ENCODE measurements at regions not wholly inside any gene's neighbourhood (a gene's known extent, or its start where the extent isn't known, plus 50 kb on each side); places are given as distances from the start of the nearest gene placed in this dataset.

- intact Hi-C loops (cut with micrococcal nuclease) = no loop called here
- Mint-ChIP-seq H3K36me3 (ENCODE audit: low read depth) (no peaks in the 10 kb centered on the region), H3K27ac (no peak overlapping the region), H3K4me1 (no peaks in the 10 kb centered on the region), H3K4me3 (no peak overlapping the region), H3K27me3 (peaks cover 16% of the 10 kb centered on the region), H3K9me3 (no peaks in the 10 kb centered on the region)
- no peak for DNase-seq
Measured at GRCh38 chr3:124510290-124510689, 220.0 kb upstream of the UMPS start.

GRCh38 chr3:124512881-124513609 lies 217.2 kb upstream of the UMPS start:
- Mint-ChIP-seq H3K27ac (no peak overlapping the region), H3K36me3 (ENCODE audit: low read depth) (no peaks in the 10 kb centered on the region), H3K27me3 (peaks cover 14% of the 10 kb centered on the region), H3K4me1 (no peaks in the 10 kb centered on the region), H3K9me3 (no peaks in the 10 kb centered on the region), H3K4me3 (no peak overlapping the region)
- no peak for DNase-seq
- intact Hi-C loops (cut with micrococcal nuclease) = no loop called here

GRCh38 chr3:124513610-124513997 lies 216.6 kb upstream of the UMPS start:
- H3K27ac Mint-ChIP-seq = no peak overlapping the region
- no peaks in the 10 kb centered on the region for H3K4me1 Mint-ChIP-seq
- no peak for DNase-seq
- no peak overlapping the region for H3K4me3 Mint-ChIP-seq
- intact Hi-C loops (cut with micrococcal nuclease) = no loop called here
- no peaks in the 10 kb centered on the region for H3K36me3 Mint-ChIP-seq (ENCODE audit: low read depth)
- H3K9me3 Mint-ChIP-seq = no peaks in the 10 kb centered on the region
- peaks cover 14% of the 10 kb centered on the region for H3K27me3 Mint-ChIP-seq

GRCh38 chr3:124514683-124515082 lies 215.6 kb upstream of the UMPS start:
- intact Hi-C loops (cut with micrococcal nuclease) = no loop called here
- H3K27ac Mint-ChIP-seq = no peak overlapping the region
- H3K4me1 Mint-ChIP-seq = no peaks in the 10 kb centered on the region
- no peak for DNase-seq
- H3K36me3 Mint-ChIP-seq (ENCODE audit: low read depth) = no peaks in the 10 kb centered on the region
- H3K27me3 Mint-ChIP-seq = peaks cover 14% of the 10 kb centered on the region
- H3K9me3 Mint-ChIP-seq = no peaks in the 10 kb centered on the region
- H3K4me3 Mint-ChIP-seq = no peak overlapping the region

GRCh38 chr3:124516333-124516732 lies 213.9 kb upstream of the UMPS start:
- H3K4me1 Mint-ChIP-seq = no peaks in the 10 kb centered on the region
- H3K27me3 Mint-ChIP-seq = peaks cover 13% of the 10 kb centered on the region
- no peaks in the 10 kb centered on the region for H3K9me3 Mint-ChIP-seq
- intact Hi-C loops (cut with micrococcal nuclease) = no loop called here
- H3K4me3 Mint-ChIP-seq = no peak overlapping the region
- H3K27ac Mint-ChIP-seq = no peak overlapping the region
- no peaks in the 10 kb centered on the region for H3K36me3 Mint-ChIP-seq (ENCODE audit: low read depth)
- DNase-seq = no peak

GRCh38 chr3:124517306-124517705 lies 212.9 kb upstream of the UMPS start:
- no peaks in the 10 kb centered on the region for H3K9me3 Mint-ChIP-seq
- H3K4me3 Mint-ChIP-seq = no peak overlapping the region
- H3K27me3 Mint-ChIP-seq = peaks cover 11% of the 10 kb centered on the region
- intact Hi-C loops (cut with micrococcal nuclease) = no loop called here
- no peaks in the 10 kb centered on the region for H3K36me3 Mint-ChIP-seq (ENCODE audit: low read depth)
- no peaks in the 10 kb centered on the region for H3K4me1 Mint-ChIP-seq
- no peak overlapping the region for H3K27ac Mint-ChIP-seq
- DNase-seq = no peak

GRCh38 chr3:124518350-124518749 lies 211.9 kb upstream of the UMPS start:
- intact Hi-C loops (cut with micrococcal nuclease) = no loop called here
- no peaks in the 10 kb centered on the region for H3K36me3 Mint-ChIP-seq (ENCODE audit: low read depth)
- H3K4me3 Mint-ChIP-seq = no peak overlapping the region
- peaks cover 11% of the 10 kb centered on the region for H3K27me3 Mint-ChIP-seq
- no peaks in the 10 kb centered on the region for H3K4me1 Mint-ChIP-seq
- DNase-seq = no peak
- H3K9me3 Mint-ChIP-seq = no peaks in the 10 kb centered on the region
- no peak overlapping the region for H3K27ac Mint-ChIP-seq

GRCh38 chr3:124519591-124520194 lies 210.6 kb upstream of the UMPS start:
- H3K4me1 Mint-ChIP-seq = no peaks in the 10 kb centered on the region
- H3K9me3 Mint-ChIP-seq = no peaks in the 10 kb centered on the region
- H3K27ac Mint-ChIP-seq = no peak overlapping the region
- intact Hi-C loops (cut with micrococcal nuclease) = no loop called here
- H3K4me3 Mint-ChIP-seq = no peak overlapping the region
- H3K27me3 Mint-ChIP-seq = peaks cover 8% of the 10 kb centered on the region
- H3K36me3 Mint-ChIP-seq (ENCODE audit: low read depth) = no peaks in the 10 kb centered on the region
- no peak for DNase-seq

GRCh38 chr3:124520970-124521369 lies 209.3 kb upstream of the UMPS start:
- Mint-ChIP-seq H3K27me3 (peaks cover 8% of the 10 kb centered on the region), H3K4me1 (no peaks in the 10 kb centered on the region), H3K9me3 (no peaks in the 10 kb centered on the region), H3K36me3 (ENCODE audit: low read depth) (no peaks in the 10 kb centered on the region), H3K27ac (no peak overlapping the region), H3K4me3 (no peak overlapping the region)
- intact Hi-C loops (cut with micrococcal nuclease) = no loop called here
- DNase-seq = no peak

GRCh38 chr3:124522082-124522625 lies 208.1 kb upstream of the UMPS start:
- Mint-ChIP-seq H3K27me3 (peaks cover 9% of the 10 kb centered on the region), H3K27ac (no peak overlapping the region), H3K4me3 (no peak overlapping the region), H3K4me1 (no peaks in the 10 kb centered on the region), H3K36me3 (ENCODE audit: low read depth) (no peaks in the 10 kb centered on the region), H3K9me3 (peaks cover 4% of the 10 kb centered on the region)
- intact Hi-C loops (cut with micrococcal nuclease) = no loop called here
- no peak for DNase-seq

- Mint-ChIP-seq H3K4me1 (no peaks in the 10 kb centered on the region), H3K36me3 (ENCODE audit: low read depth) (no peaks in the 10 kb centered on the region), H3K27ac (no peak overlapping the region), H3K9me3 (peaks cover 4% of the 10 kb centered on the region), H3K27me3 (peaks cover 18% of the 10 kb centered on the region), H3K4me3 (no peak overlapping the region)
- no peak for DNase-seq
- intact Hi-C loops (cut with micrococcal nuclease) = no loop called here
Measured at GRCh38 chr3:124526601-124527000, 203.7 kb upstream of the UMPS start.

- H3K27me3 Mint-ChIP-seq = peaks cover 26% of the 10 kb centered on the region
- intact Hi-C loops (cut with micrococcal nuclease) = no loop called here
- H3K4me3 Mint-ChIP-seq = no peak overlapping the region
- no peaks in the 10 kb centered on the region for H3K4me1 Mint-ChIP-seq
- H3K27ac Mint-ChIP-seq = no peak overlapping the region
- peaks cover 4% of the 10 kb centered on the region for H3K9me3 Mint-ChIP-seq
- no peaks in the 10 kb centered on the region for H3K36me3 Mint-ChIP-seq (ENCODE audit: low read depth)
- DNase-seq = no peak
Measured at GRCh38 chr3:124529826-124530571, 200.3 kb upstream of the UMPS start.

- intact Hi-C loops (cut with micrococcal nuclease) = no loop called here
- Mint-ChIP-seq H3K27ac (no peak overlapping the region), H3K4me1 (no peaks in the 10 kb centered on the region), H3K36me3 (ENCODE audit: low read depth) (no peaks in the 10 kb centered on the region), H3K4me3 (no peak overlapping the region), H3K9me3 (peaks cover 4% of the 10 kb centered on the region), H3K27me3 (peaks cover 29% of the 10 kb centered on the region)
- DNase-seq = no peak
Measured at GRCh38 chr3:124530916-124531315, 199.3 kb upstream of the UMPS start.

GRCh38 chr3:124532071-124532470 lies 198.2 kb upstream of the UMPS start:
- Mint-ChIP-seq H3K27ac (no peak overlapping the region), H3K4me3 (no peak overlapping the region), H3K9me3 (no peaks in the 10 kb centered on the region), H3K4me1 (no peaks in the 10 kb centered on the region), H3K27me3 (peaks cover 27% of the 10 kb centered on the region), H3K36me3 (ENCODE audit: low read depth) (no peaks in the 10 kb centered on the region)
- intact Hi-C loops (cut with micrococcal nuclease) = no loop called here
- DNase-seq = no peak

All from activated CD4-positive, alpha-beta T cell treated with anti-CD3 and anti-CD28 coated beads, Interleukin-2, amount 10 ng/mL, durations not matched to agents 24 days and 14 days (primary cell).